SK-N-SH (cell line): ENCODE measurements at regions not wholly inside any gene's neighbourhood (a gene's known extent, or its start where the extent isn't known, plus 50 kb on each side); places are given as distances from the start of the nearest gene placed in this dataset.

Experiments used
- CTCF ChIA-PET: fragments of 300-600, 350-600 bp; formaldehyde crosslinking; extraction: SDS; loops from one replicate; lab custom pipeline; 2021; lab: Yijun Ruan, JAX
- POLR2A ChIA-PET: fragments of 350-600 bp; sonication (Branson Sonifier 250); formaldehyde crosslinking; extraction: SDS; loops from one replicate; lab custom pipeline; 2020; ENCODE audit warnings: antibody characterized with exemption, inconsistent platforms; lab: Yijun Ruan, JAX
- DNase-seq: peaks from one replicate; pipeline ENCODE4 v3.0.0; 2012
- H2AFZ ChIP-seq: fragments of 200-600 bp; sonication (generic); 2 replicates; pipeline ENCODE4 v1.8.1; 2016; ENCODE audit warnings: antibody characterized with exemption, mild to moderate bottlenecking, low read depth
- H3F3A ChIP-seq: fragments of 200-600 bp; sonication (generic); replicated peaks from 2 replicates; pipeline ENCODE3; 2016; ENCODE audit warnings: antibody characterized with exemption, mild to moderate bottlenecking; ENCODE audit not compliant: insufficient read depth
- H3K27ac ChIP-seq, 2 experiments: fragments of 200-500 bp in 1 of 2; fragments of 200-600 bp in 1 of 2; sonication (Bioruptor generic) in 1 of 2; sonication (generic), shearing (Covaris generic) in 1 of 2; 2 replicates each; pipeline versions ENCODE4 v1.5.1 to v1.6.1; 2014 to 2016; ENCODE audit warnings: low read depth in 2 of 2, inconsistent platforms in 1 of 2, low read length in 1 of 2, mild to moderate bottlenecking in 1 of 2, mixed read lengths in 1 of 2
- H3K27me3 ChIP-seq: fragments of 200-600 bp; sonication (generic), shearing (Covaris generic); 2 replicates; pipeline ENCODE4 v1.6.1; 2016; ENCODE audit warnings: mixed run types; ENCODE audit not compliant: insufficient read depth
- H3K36me3 ChIP-seq, 2 experiments: fragments of 200-500 bp in 1 of 2; fragments of 200-600 bp in 1 of 2; sonication (Bioruptor generic) in 1 of 2; sonication (generic) in 1 of 2; replicated peaks in 1 of 2; 2 replicates each; pipeline versions ENCODE3 to v1.5.1; 2014 to 2016; ENCODE audit warnings: low read length in 1 of 2, mild to moderate bottlenecking in 1 of 2; ENCODE audit not compliant: insufficient read depth in 2 of 2, control insufficient read depth in 1 of 2
- H3K4me1 ChIP-seq, 2 experiments: fragments of 200-500 bp in 1 of 2; fragments of 200-600 bp in 1 of 2; sonication (Bioruptor generic) in 1 of 2; sonication (generic), shearing (Covaris generic) in 1 of 2; 2 replicates each; pipeline versions ENCODE4 v1.5.1 to v1.6.1; 2014 to 2016; ENCODE audit warnings: low read depth in 1 of 2, low read length in 1 of 2, mixed run types in 1 of 2; ENCODE audit not compliant: insufficient read depth in 2 of 2, control insufficient read depth in 1 of 2
- H3K4me2 ChIP-seq: fragments of 200-600 bp; sonication (generic), shearing (Covaris generic); 2 replicates; pipeline ENCODE4 v1.6.1; 2017; ENCODE audit warnings: mixed run types
- H3K4me3 ChIP-seq, 2 experiments: fragments of 200-500 bp in 1 of 2; fragments of 200-600 bp in 1 of 2; sonication (Bioruptor generic) in 1 of 2; sonication (generic), shearing (Covaris generic) in 1 of 2; 2 replicates each; pipeline versions ENCODE4 v1.5.1 to v1.8.1; 2014 to 2016; ENCODE audit warnings: low read depth in 2 of 2, inconsistent platforms in 1 of 2, low read length in 1 of 2, mild to moderate bottlenecking in 1 of 2, mixed read lengths in 1 of 2, moderate library complexity in 1 of 2
- H3K79me2 ChIP-seq: fragments of 200-600 bp; sonication (generic); 2 replicates; pipeline ENCODE4 v1.8.1; 2017; ENCODE audit warnings: mild to moderate bottlenecking; ENCODE audit not compliant: insufficient read depth
- H3K9ac ChIP-seq: fragments of 200-600 bp; sonication (generic); 2 replicates; pipeline ENCODE4 v1.6.1; 2017; ENCODE audit warnings: mixed run types
- H3K9me2 ChIP-seq: fragments of 200-600 bp; sonication (generic); 2 replicates; pipeline ENCODE4 v1.6.1; 2017; ENCODE audit warnings: mixed run types
- H3K9me3 ChIP-seq: fragments of 200-600 bp; sonication (generic); 2 replicates; pipeline ENCODE4 v1.6.1; 2017; ENCODE audit warnings: mixed run types, mild to moderate bottlenecking, moderate library complexity
- H4K20me1 ChIP-seq: fragments of 200-600 bp; sonication (generic); 2 replicates; pipeline ENCODE4 v1.6.1; 2017; ENCODE audit warnings: mild to moderate bottlenecking, mixed run types; ENCODE audit not compliant: insufficient read depth
- CHD2 ChIP-seq: fragments of 150-350 bp; IDR thresholded peaks from 2 replicates; pipeline ENCODE4 v1.6.1; 2018; ENCODE audit warnings: low read length; ENCODE audit not compliant: partially characterized antibody
- ELF1 ChIP-seq: IDR thresholded peaks from 2 replicates; pipeline ENCODE4 v1.4.0; 2012
- EP300 ChIP-seq, 2 experiments: IDR thresholded peaks; 2 replicates each; pipeline versions ENCODE4 v1.4.0 to v1.6.1; 2012; ENCODE audit warnings: borderline replicate concordance in 1 of 2, low read depth in 1 of 2, low read length in 1 of 2
- GABPA ChIP-seq: IDR thresholded peaks from 2 replicates; pipeline ENCODE4 v1.4.0; 2012; ENCODE audit warnings: low read depth, mild to moderate bottlenecking
- GATA2 ChIP-seq: sonication (generic); formaldehyde crosslinking; IDR thresholded peaks from 2 replicates; pipeline ENCODE4 v1.5.0; 2020; ENCODE audit warnings: mild to moderate bottlenecking, missing genetic modification reagents
- MEF2A ChIP-seq: IDR thresholded peaks from 2 replicates; pipeline ENCODE4 v1.4.0; 2012; ENCODE audit warnings: low read depth, borderline replicate concordance
- MXI1 ChIP-seq: IDR thresholded peaks from 2 replicates; pipeline ENCODE4 v1.6.1; 2012; ENCODE audit warnings: mild to moderate bottlenecking, low read depth, low read length, improper control_type of control experiment
- NFIC ChIP-seq: IDR thresholded peaks from 2 replicates; pipeline ENCODE4 v1.4.0; 2012; ENCODE audit warnings: borderline replicate concordance
- RAD21 ChIP-seq: IDR thresholded peaks from 2 replicates; pipeline ENCODE4 v1.6.1; 2012; ENCODE audit warnings: mild to moderate bottlenecking, low read length
- RCOR1 ChIP-seq: fragments of 150-350 bp; IDR thresholded peaks from 2 replicates; pipeline ENCODE4 v1.6.1; 2017; ENCODE audit warnings: antibody characterized with exemption, low read length
- RFX5 ChIP-seq: IDR thresholded peaks from 2 replicates; pipeline ENCODE4 v1.6.1; 2012; ENCODE audit warnings: mild to moderate bottlenecking, improper control_type of control experiment, low read length
- RXRA ChIP-seq: IDR thresholded peaks from 2 replicates; pipeline ENCODE4 v1.4.0; 2012; ENCODE audit warnings: low read depth, mild to moderate bottlenecking, borderline replicate concordance
- SIN3A ChIP-seq: IDR thresholded peaks from 2 replicates; pipeline ENCODE4 v1.6.1; 2012; ENCODE audit warnings: low read depth, mild to moderate bottlenecking, low read length, moderate library complexity, borderline replicate concordance
- SMC3 ChIP-seq: IDR thresholded peaks from 2 replicates; pipeline ENCODE4 v1.6.1; 2012; ENCODE audit warnings: low read depth, low read length, improper control_type of control experiment
- TAF1 ChIP-seq: IDR thresholded peaks from 2 replicates; pipeline ENCODE4 v1.6.1; 2012; ENCODE audit warnings: low read depth, mild to moderate bottlenecking, low read length, moderate library complexity, borderline replicate concordance
- YY1 ChIP-seq: IDR thresholded peaks from 2 replicates; pipeline ENCODE4 v1.4.0; 2012; ENCODE audit warnings: low read depth, mild to moderate bottlenecking
- WGBS: methylation state at CpG from one replicate; pipeline ENCODE4 v1.1.6; 2017; ENCODE audit warnings: low lambda C conversion rate; 5-methylcytosine and 5-hydroxymethylcytosine counted together
- TF ChIP-seq, protein P1 (sequence below): IDR thresholded peaks from 2 replicates; pipeline ENCODE4 v1.6.1; 2012; ENCODE audit warnings: mild to moderate bottlenecking, low read depth, low read length, moderate library complexity
- TF ChIP-seq, protein P2 (sequence below): IDR thresholded peaks from 2 replicates; pipeline ENCODE4 v1.4.0; 2012; ENCODE audit warnings: low read depth
- TF ChIP-seq, protein P3 (sequence below): IDR thresholded peaks from 2 replicates; pipeline ENCODE4 v1.4.0; 2012; ENCODE audit warnings: low read depth, borderline replicate concordance

DNA sequence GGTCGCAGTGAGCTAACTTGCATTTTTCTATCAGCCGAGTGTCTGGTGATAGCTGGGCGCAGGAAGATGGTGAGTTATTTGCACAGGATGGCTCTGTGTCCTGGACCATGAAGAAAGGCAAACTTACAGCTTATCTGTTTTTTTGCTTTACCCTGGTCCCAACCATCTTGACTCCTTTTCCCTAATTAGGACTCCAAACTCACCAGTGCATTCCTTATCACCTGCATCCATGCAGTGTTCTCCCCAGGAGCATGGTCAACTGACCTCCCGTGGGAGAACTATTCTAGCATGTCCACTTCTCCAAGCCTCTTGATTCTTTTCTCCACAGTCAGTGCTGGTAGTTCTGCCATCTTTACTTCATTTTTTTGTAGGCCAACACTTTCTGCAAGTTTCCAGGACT lies 68.2 kb upstream of the WWC2 start:
- no peaks in the 10 kb centered on the region for H3K4me1 ChIP-seq
- H3K36me3 ChIP-seq = no peaks in the 10 kb centered on the region
- H2AFZ ChIP-seq = no peak overlapping the region
- H3F3A ChIP-seq = no peaks in the 10 kb centered on the region
- H3K79me2 ChIP-seq = no peaks in the 10 kb centered on the region
- no peak overlapping the region for H3K9ac ChIP-seq
- no peaks in the 10 kb centered on the region for H4K20me1 ChIP-seq
- ChIA-PET POLR2A (no interaction called here), CTCF (interaction anchor here (1.3 kb wide), 1 partner anchor 43 kb away, joined by 4 read pairs; no protein-coding TSS in a partner anchor)
- H3K9me3 ChIP-seq = no peaks in the 10 kb centered on the region
- no peak for DNase-seq
- TF ChIP-seq ELF1 (no peak), RAD21 (no peak), MEF2A (no peak), MXI1 (no peak), EP300 (IDR thresholded peaks at IDR 0.05; ENCODE audit: borderline replicate concordance in 1 of 2, low read depth in 1 of 2, low read length in 1 of 2) (no peak), RXRA (no peak), TAF1 (no peak), CHD2 (no peak), RCOR1 (no peak), RFX5 (no peak), SMC3 (no peak), YY1 (no peak), GABPA (no peak), SIN3A (no peak), GATA2 (CRISPR knock-in tag) (no peak), NFIC (no peak)
- TF ChIP-seq, protein P1, sequence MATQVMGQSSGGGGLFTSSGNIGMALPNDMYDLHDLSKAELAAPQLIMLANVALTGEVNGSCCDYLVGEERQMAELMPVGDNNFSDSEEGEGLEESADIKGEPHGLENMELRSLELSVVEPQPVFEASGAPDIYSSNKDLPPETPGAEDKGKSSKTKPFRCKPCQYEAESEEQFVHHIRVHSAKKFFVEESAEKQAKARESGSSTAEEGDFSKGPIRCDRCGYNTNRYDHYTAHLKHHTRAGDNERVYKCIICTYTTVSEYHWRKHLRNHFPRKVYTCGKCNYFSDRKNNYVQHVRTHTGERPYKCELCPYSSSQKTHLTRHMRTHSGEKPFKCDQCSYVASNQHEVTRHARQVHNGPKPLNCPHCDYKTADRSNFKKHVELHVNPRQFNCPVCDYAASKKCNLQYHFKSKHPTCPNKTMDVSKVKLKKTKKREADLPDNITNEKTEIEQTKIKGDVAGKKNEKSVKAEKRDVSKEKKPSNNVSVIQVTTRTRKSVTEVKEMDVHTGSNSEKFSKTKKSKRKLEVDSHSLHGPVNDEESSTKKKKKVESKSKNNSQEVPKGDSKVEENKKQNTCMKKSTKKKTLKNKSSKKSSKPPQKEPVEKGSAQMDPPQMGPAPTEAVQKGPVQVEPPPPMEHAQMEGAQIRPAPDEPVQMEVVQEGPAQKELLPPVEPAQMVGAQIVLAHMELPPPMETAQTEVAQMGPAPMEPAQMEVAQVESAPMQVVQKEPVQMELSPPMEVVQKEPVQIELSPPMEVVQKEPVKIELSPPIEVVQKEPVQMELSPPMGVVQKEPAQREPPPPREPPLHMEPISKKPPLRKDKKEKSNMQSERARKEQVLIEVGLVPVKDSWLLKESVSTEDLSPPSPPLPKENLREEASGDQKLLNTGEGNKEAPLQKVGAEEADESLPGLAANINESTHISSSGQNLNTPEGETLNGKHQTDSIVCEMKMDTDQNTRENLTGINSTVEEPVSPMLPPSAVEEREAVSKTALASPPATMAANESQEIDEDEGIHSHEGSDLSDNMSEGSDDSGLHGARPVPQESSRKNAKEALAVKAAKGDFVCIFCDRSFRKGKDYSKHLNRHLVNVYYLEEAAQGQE = no peak
- TF ChIP-seq, protein P2, sequence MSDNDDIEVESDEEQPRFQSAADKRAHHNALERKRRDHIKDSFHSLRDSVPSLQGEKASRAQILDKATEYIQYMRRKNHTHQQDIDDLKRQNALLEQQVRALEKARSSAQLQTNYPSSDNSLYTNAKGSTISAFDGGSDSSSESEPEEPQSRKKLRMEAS = no peak
- TF ChIP-seq, protein P3, sequence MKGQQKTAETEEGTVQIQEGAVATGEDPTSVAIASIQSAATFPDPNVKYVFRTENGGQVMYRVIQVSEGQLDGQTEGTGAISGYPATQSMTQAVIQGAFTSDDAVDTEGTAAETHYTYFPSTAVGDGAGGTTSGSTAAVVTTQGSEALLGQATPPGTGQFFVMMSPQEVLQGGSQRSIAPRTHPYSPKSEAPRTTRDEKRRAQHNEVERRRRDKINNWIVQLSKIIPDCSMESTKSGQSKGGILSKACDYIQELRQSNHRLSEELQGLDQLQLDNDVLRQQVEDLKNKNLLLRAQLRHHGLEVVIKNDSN = no peak
- no peak overlapping the region for H3K27ac ChIP-seq
- H3K9me2 ChIP-seq = no peaks in the 10 kb centered on the region
- H3K27me3 ChIP-seq = peaks cover 10% of the 10 kb centered on the region; the same call in 1 of the 2 replicates
- no peak overlapping the region for H3K4me3 ChIP-seq
- H3K4me2 ChIP-seq = no peak overlapping the region
- 36% methylated on average over 3 of the region's 4 CpGs for WGBS
